OCI-LY7 (cell line): ENCODE measurements at regions not wholly inside any gene's neighbourhood (a gene's known extent, or its start where the extent isn't known, plus 50 kb on each side); places are given as distances from the start of the nearest gene placed in this dataset.

ENCODE experiments used
- CTCF ChIP-seq: fragments of 200-600 bp; sonication (generic); conservative IDR thresholded peaks from 2 replicates; pipeline ENCODE4 v1.5.1; 2014; ENCODE audit warnings: mild to moderate bottlenecking, antibody characterized with exemption, low read length, moderate library complexity, mixed read lengths
- EZH2phosphoT487 ChIP-seq: fragments of 200-600 bp; sonication (generic); IDR thresholded peaks from 2 replicates; pipeline ENCODE4 v1.6.1; 2018; ENCODE audit warnings: low read depth, borderline replicate concordance, mild to moderate bottlenecking, mixed run types, antibody characterized with exemption, low read length, moderate library complexity, mixed read lengths

- no peak for TF ChIP-seq CTCF
- no peak for TF ChIP-seq EZH2phosphoT487
Observed at GRCh38 chr9:12921621-12922020, 146.8 kb downstream of the LURAP1L start.
